ENCODE measurements at regions not wholly inside any gene's neighbourhood (a gene's known extent, or its start where the extent isn't known, plus 50 kb on each side); places are given as distances from the start of the nearest gene placed in this dataset.

DNA sequence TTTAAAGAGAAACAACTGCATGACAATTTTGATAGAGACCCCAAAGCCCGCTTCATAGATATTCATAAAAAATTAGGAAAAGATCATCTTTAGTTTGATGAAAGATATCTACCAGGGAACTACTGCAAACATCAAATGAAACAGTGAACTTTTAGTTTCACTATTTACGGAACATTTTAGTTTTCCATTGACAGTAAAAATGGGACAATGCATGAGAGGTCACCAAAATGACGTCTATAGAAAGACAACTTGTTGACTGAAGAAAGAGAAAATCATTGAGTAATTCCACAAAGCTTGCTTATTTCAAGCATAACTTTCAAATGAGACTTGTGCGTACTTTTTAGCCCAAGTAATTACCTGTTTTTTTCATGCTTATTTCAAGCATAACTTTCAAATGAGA is 411.4 kb downstream of the HLX start:
- H3K27ac ChIP-seq (ENCODE audit: insufficient read depth, low read depth, low read length) = no peak overlapping the region
- H3K4me3 ChIP-seq (replicated peaks in 1 of 3; ENCODE audit: insufficient read depth in 1 of 3, low read depth in 1 of 3, low read length in 3 of 3) = no peak overlapping the region
- H3K36me3 ChIP-seq (ENCODE audit: control insufficient read depth in 2 of 2, extremely low read depth in 1 of 2, insufficient read depth in 2 of 2, low read length in 2 of 2) = no peaks in the 10 kb centered on the region
- dilution Hi-C loops (cut with MboI; ENCODE audit: extremely low pct_ligation_motif_present, low sequenced_read_pairs) = no loop called here
- H2AFZ ChIP-seq (ENCODE audit: low read depth, low read length) = no peak overlapping the region
- DNase-seq (ENCODE audit: low read depth, low spot score) (no peak), FAIRE-seq (no peak)
- H4K20me1 ChIP-seq (replicated peaks; ENCODE audit: control insufficient read depth, extremely low read depth, insufficient read depth, low read length) = no peaks in the 10 kb centered on the region
- no peaks in the 10 kb centered on the region for H3K79me2 ChIP-seq (ENCODE audit: control insufficient read depth, insufficient read depth, low read length)
- H3K9ac ChIP-seq (replicated peaks; ENCODE audit: extremely low read depth, insufficient read depth, low read length) = no peak overlapping the region
- no peaks in the 10 kb centered on the region for H3K9me3 ChIP-seq (replicated peaks; ENCODE audit: control insufficient read depth, insufficient read depth, low read length)
- H3K4me2 ChIP-seq (ENCODE audit: insufficient read depth, low read length) = no peak overlapping the region
- no TSS peak for BruUV-seq (replicated peaks)
- TF ChIP-seq POLR2AphosphoS5 (IDR thresholded peaks at IDR 0.05; ENCODE audit: insufficient read depth, low read depth, low read length) (no peak), POLR2A (IDR thresholded peaks at IDR 0.05; ENCODE audit: low read depth, low read length) (no peak), GATA2 (IDR thresholded peaks at IDR 0.05; ENCODE audit: insufficient read depth, insufficient read length, low read depth, low read length) (no peak), FOS (IDR thresholded peaks at IDR 0.05; ENCODE audit: borderline replicate concordance, insufficient read depth, low read length) (no peak), JUN (IDR thresholded peaks at IDR 0.05; ENCODE audit: borderline replicate concordance, insufficient read depth, insufficient read length, low read depth) (no peak), EZH2 (IDR thresholded peaks at IDR 0.05; ENCODE audit: borderline replicate concordance, low read depth, low read length, severe bottlenecking) (no peak), MYC (IDR thresholded peaks at IDR 0.05; ENCODE audit: low read depth, low read length) (no peak)
- TF ChIP-seq, protein P1, sequence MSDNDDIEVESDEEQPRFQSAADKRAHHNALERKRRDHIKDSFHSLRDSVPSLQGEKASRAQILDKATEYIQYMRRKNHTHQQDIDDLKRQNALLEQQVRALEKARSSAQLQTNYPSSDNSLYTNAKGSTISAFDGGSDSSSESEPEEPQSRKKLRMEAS (IDR thresholded peaks at IDR 0.05; ENCODE audit: insufficient read depth, insufficient read length) = no peak
- TF ChIP-seq, protein P2, sequence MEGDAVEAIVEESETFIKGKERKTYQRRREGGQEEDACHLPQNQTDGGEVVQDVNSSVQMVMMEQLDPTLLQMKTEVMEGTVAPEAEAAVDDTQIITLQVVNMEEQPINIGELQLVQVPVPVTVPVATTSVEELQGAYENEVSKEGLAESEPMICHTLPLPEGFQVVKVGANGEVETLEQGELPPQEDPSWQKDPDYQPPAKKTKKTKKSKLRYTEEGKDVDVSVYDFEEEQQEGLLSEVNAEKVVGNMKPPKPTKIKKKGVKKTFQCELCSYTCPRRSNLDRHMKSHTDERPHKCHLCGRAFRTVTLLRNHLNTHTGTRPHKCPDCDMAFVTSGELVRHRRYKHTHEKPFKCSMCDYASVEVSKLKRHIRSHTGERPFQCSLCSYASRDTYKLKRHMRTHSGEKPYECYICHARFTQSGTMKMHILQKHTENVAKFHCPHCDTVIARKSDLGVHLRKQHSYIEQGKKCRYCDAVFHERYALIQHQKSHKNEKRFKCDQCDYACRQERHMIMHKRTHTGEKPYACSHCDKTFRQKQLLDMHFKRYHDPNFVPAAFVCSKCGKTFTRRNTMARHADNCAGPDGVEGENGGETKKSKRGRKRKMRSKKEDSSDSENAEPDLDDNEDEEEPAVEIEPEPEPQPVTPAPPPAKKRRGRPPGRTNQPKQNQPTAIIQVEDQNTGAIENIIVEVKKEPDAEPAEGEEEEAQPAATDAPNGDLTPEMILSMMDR (IDR thresholded peaks at IDR 0.05; ENCODE audit: extremely low read depth in 1 of 2, insufficient read depth in 1 of 2, low read depth in 1 of 2, low read length in 2 of 2) = no peak
- ChIA-PET CTCF (interaction anchor here (1.8 kb wide), 2 partner anchors 14 to 27 kb away, joined by 5 to 7 read pairs; no protein-coding TSS in a partner anchor), POLR2A (no interaction called here)
- no peaks in the 10 kb centered on the region for H3K27me3 ChIP-seq (ENCODE audit: control insufficient read depth in 2 of 2, insufficient read depth in 2 of 2, low read length in 2 of 2)
- intact Hi-C loops (cut with micrococcal nuclease) = no loop called here
- H3K4me1 ChIP-seq (ENCODE audit: control insufficient read depth, extremely low read depth, insufficient read depth, low read length) = no peaks in the 10 kb centered on the region
- no peaks in the 10 kb centered on the region for H3K9me1 ChIP-seq (replicated peaks; ENCODE audit: control insufficient read depth, extremely low read depth, insufficient read depth, low read length)
